Progenitor cell of endocrine pancreas (in vitro differentiated cells): ENCODE measurements at regions not wholly inside any gene's neighbourhood (a gene's known extent, or its start where the extent isn't known, plus 50 kb on each side); places are given as distances from the start of the nearest gene placed in this dataset.

ENCODE experiments used
- DNase-seq: peaks from one replicate; pipeline ENCODE4 v3.0.0; 2021; ENCODE audit warnings: low spot score; ENCODE audit not compliant: unreplicated experiment
- H3K27ac Mint-ChIP-seq: 2 replicates; pipeline ENCODE4 v1.8.0; 2021; ENCODE audit warnings: mild to moderate bottlenecking, moderate library complexity, mixed read lengths
- H3K27me3 Mint-ChIP-seq: 2 replicates; pipeline ENCODE4 v1.8.0; 2021; ENCODE audit warnings: mixed read lengths
- H3K36me3 Mint-ChIP-seq: 2 replicates; pipeline ENCODE4 v1.8.0; 2022; ENCODE audit warnings: mixed read lengths; ENCODE audit not compliant: insufficient read depth
- H3K4me1 Mint-ChIP-seq: 2 replicates; pipeline ENCODE4 v1.8.0; 2021; ENCODE audit warnings: low read depth, mixed read lengths
- H3K4me3 Mint-ChIP-seq: 2 replicates; pipeline ENCODE4 v1.8.0; 2021; ENCODE audit warnings: low read depth, mild to moderate bottlenecking, moderate library complexity, mixed read lengths
- H3K9me3 Mint-ChIP-seq: 2 replicates; pipeline ENCODE4 v1.8.0; 2021; ENCODE audit warnings: low read depth, mixed read lengths
- TF ChIP-seq, protein P1 (sequence below): fragments of 200-600 bp; sonication (generic); IDR thresholded peaks from one replicate; pipeline ENCODE4 v1.5.0; 2021; ENCODE audit warnings: antibody characterized with exemption, mild to moderate bottlenecking; ENCODE audit not compliant: unreplicated experiment

DNA sequence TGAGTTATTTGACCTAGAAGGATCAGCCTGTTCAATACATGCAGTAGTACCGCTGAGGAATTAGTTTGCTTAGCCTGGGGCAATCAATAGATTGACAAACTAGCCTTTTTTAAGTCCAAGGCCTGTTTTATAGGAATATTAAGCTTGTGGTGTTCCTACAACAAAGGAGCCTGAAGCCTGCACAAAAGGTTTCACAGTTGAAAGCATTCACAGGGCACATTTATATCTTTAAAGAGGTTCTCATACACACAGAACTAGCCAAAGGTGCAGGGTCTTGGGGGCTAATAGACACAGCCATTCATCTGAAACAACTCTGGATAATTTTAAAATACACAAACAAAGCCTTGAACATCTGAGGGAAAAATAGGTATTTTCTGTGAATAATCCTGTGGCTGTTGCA, 160.3 kb downstream of the RPS29 start:
- peaks cover 23% of the 10 kb centered on the region for H3K4me1 Mint-ChIP-seq

DNA sequence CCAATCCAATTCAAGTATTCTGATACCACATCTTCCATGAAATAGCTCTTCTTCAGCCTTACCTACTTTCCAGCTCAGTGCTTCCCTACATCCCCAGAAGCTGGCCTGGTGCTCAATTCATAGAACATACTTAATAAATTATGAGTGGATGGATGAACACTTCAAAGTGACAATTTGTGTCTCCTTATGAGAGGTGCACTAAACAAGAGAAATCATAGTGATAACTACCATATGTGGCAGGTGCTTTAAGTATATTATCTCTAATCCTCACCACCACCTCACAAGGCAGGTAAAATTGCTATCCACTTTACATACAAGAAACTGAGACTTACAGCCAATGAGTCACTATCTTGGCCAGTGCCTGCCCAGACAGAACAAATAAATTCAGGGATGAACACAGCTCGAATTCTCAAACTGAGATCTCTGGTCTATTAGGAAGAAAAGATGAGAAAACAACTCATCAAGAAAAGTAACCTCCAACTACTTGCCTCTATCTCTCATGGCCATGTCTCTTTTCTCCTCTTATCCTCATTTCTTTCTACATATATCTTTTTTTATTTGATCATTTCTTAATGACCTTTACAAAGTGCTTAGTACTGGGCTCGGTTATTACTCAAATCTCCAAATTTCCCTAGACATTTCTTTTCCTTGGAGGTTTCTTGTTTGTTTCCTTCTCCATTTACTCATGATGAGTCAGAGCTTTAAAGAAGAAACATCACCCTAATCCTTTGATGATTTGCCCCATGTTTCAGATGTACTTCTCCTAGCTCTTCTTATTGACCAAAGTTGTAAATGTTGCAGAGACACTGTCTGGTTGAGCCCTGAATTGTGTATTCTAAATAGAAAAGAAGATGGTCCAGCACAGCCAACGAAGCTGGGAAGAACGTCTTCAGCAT, 161.5 kb downstream of the RPS29 start:
- Mint-ChIP-seq H3K4me3 (no peak overlapping the region), H3K4me1 (peaks cover 23% of the 10 kb centered on the region), H3K36me3 (no peaks in the 10 kb centered on the region), H3K27ac (no peak overlapping the region), H3K9me3 (no peaks in the 10 kb centered on the region), H3K27me3 (peaks cover 33% of the 10 kb centered on the region)
- TF ChIP-seq, protein P1, sequence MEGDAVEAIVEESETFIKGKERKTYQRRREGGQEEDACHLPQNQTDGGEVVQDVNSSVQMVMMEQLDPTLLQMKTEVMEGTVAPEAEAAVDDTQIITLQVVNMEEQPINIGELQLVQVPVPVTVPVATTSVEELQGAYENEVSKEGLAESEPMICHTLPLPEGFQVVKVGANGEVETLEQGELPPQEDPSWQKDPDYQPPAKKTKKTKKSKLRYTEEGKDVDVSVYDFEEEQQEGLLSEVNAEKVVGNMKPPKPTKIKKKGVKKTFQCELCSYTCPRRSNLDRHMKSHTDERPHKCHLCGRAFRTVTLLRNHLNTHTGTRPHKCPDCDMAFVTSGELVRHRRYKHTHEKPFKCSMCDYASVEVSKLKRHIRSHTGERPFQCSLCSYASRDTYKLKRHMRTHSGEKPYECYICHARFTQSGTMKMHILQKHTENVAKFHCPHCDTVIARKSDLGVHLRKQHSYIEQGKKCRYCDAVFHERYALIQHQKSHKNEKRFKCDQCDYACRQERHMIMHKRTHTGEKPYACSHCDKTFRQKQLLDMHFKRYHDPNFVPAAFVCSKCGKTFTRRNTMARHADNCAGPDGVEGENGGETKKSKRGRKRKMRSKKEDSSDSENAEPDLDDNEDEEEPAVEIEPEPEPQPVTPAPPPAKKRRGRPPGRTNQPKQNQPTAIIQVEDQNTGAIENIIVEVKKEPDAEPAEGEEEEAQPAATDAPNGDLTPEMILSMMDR: no peak
- no peak for DNase-seq

More for the DNA sequence above, 160.3 kb downstream of the RPS29 start:
- H3K27ac Mint-ChIP-seq: no peak overlapping the region
- no peaks in the 10 kb centered on the region for H3K36me3 Mint-ChIP-seq
- peaks cover 34% of the 10 kb centered on the region for H3K27me3 Mint-ChIP-seq
- peaks cover 4% of the 10 kb centered on the region for H3K9me3 Mint-ChIP-seq
- TF ChIP-seq, protein P1: no peak
- no peak overlapping the region for H3K4me3 Mint-ChIP-seq
- DNase-seq: no peak

DNA sequence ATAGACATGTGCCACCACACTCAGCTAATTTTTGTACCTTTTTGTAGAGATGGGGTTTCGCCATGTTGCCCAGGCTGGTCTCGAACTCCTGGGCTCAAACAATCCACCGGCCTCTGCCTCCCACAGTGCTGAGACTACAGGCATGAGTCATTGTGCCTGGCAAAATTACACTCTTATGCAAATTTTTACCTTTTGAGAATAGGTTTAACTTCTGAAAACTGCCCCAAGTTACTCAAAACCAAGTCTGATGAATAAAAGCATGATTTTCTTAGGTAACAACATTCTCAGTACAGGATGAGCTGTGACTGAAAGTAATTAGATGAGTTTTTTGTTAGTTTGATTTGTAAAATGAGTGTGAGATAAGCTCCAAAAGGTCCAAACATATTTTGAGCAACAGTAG, 166.0 kb downstream of the RPS29 start:
- peaks cover 3% of the 10 kb centered on the region for H3K4me1 Mint-ChIP-seq
- peaks cover 25% of the 10 kb centered on the region for H3K27me3 Mint-ChIP-seq
- H3K36me3 Mint-ChIP-seq: no peaks in the 10 kb centered on the region
- TF ChIP-seq, protein P1: no peak
- DNase-seq: no peak
- H3K27ac Mint-ChIP-seq: no peak overlapping the region
- no peak overlapping the region for H3K4me3 Mint-ChIP-seq
- no peaks in the 10 kb centered on the region for H3K9me3 Mint-ChIP-seq

DNA sequence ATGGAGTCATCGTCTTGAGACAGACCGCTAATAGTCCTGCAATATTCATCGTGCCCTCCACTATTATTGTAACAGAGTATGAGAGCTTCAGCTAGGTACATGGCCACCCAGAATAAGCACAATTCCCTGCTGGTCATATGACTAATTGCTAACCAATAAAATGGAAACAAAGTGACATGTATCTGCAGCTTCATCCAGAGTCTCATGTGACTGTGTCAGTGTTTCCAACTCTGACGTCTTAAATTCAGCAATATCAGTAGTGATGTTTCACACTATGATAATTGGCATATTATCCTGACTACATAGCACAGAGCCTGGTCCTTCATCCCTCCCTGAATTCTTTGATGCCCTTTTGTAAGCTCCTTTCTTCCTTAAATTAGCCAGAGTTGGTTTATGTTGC, 167.4 kb downstream of the RPS29 start:
- Mint-ChIP-seq H3K4me3 (no peak overlapping the region), H3K9me3 (no peaks in the 10 kb centered on the region), H3K36me3 (no peaks in the 10 kb centered on the region), H3K27me3 (peaks cover 14% of the 10 kb centered on the region), H3K4me1 (no peaks in the 10 kb centered on the region), H3K27ac (no peak overlapping the region)
- TF ChIP-seq, protein P1: no peak
- DNase-seq: no peak

DNA sequence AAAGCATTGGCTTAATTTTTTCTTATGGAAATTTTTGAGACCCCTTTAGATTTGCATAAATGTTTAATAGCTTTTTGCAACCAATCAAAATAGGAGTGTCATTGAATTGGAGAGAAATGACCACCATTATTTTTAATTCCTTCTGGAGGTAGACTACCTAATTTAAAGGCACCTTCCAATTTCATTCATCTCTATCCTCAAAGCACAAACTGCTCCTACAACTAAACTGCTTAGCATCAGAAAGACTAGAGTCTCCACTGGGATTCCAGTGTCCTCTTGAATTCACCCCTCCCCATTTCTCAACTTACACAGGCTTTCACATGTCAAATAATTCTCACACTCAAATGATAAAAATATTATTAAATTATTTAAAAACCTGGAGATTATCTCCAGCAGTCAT, 168.4 kb downstream of the RPS29 start:
- no peak for DNase-seq
- H3K27me3 Mint-ChIP-seq: peaks cover 18% of the 10 kb centered on the region
- H3K4me3 Mint-ChIP-seq: no peak overlapping the region
- TF ChIP-seq, protein P1: no peak
- no peaks in the 10 kb centered on the region for H3K4me1 Mint-ChIP-seq
- no peaks in the 10 kb centered on the region for H3K9me3 Mint-ChIP-seq
- no peaks in the 10 kb centered on the region for H3K36me3 Mint-ChIP-seq
- no peak overlapping the region for H3K27ac Mint-ChIP-seq
